NCI-H345 (cell line): ENCODE measurements at regions not wholly inside any gene's neighbourhood (a gene's known extent, or its start where the extent isn't known, plus 50 kb on each side); places are given as distances from the start of the nearest gene placed in this dataset.

ENCODE experiments used
- DNase-seq: peaks from one replicate; lab custom pipeline; 2025; lab: John Stamatoyannopoulos, UW

GRCh38 chr2:217231212-217231611 is 371.3 kb upstream of the TNP1 start:
- no peak for DNase-seq

GRCh38 chr2:217228732-217229131 is 368.9 kb upstream of the TNP1 start:
- DNase-seq, result no peak

- no peak for DNase-seq
Observed at GRCh38 chr2:217227794-217228193, 367.9 kb upstream of the TNP1 start.

- no peak for DNase-seq
Observed at GRCh38 chr2:217225596-217225995, 365.7 kb upstream of the TNP1 start.

GRCh38 chr2:217223222-217223930 is 363.5 kb upstream of the TNP1 start:
- no peak for DNase-seq

GRCh38 chr2:217222309-217222910 is 362.5 kb upstream of the TNP1 start:
- DNase-seq, result no peak

- DNase-seq, result no peak
Observed at GRCh38 chr2:217220228-217221013, 360.6 kb upstream of the TNP1 start.

GRCh38 chr2:217219164-217219520 is 359.3 kb upstream of the TNP1 start:
- DNase-seq, result no peak

GRCh38 chr2:217218269-217219163 is 358.7 kb upstream of the TNP1 start:
- DNase-seq, result no peak

GRCh38 chr2:217216982-217217381 is 357.1 kb upstream of the TNP1 start:
- no peak for DNase-seq

- DNase-seq, result no peak
Observed at GRCh38 chr2:217216316-217216715, 356.5 kb upstream of the TNP1 start.

- no peak for DNase-seq
Observed at GRCh38 chr2:217215877-217216276, 356.0 kb upstream of the TNP1 start.

GRCh38 chr2:217208867-217209266 is 349.0 kb upstream of the TNP1 start:
- no peak for DNase-seq

- DNase-seq, result no peak
Observed at GRCh38 chr2:217207699-217208010, 347.8 kb upstream of the TNP1 start.

GRCh38 chr2:217206907-217207698 is 347.2 kb upstream of the TNP1 start:
- no peak for DNase-seq

GRCh38 chr2:217206016-217206725 is 346.3 kb upstream of the TNP1 start:
- no peak for DNase-seq

- DNase-seq, result no peak
Observed at GRCh38 chr2:217204358-217204757, 344.5 kb upstream of the TNP1 start.

GRCh38 chr2:217203086-217203485 is 343.2 kb upstream of the TNP1 start:
- no peak for DNase-seq

GRCh38 chr2:217199255-217199630 is 339.4 kb upstream of the TNP1 start:
- no peak for DNase-seq

GRCh38 chr2:217195658-217196446 is 336.0 kb upstream of the TNP1 start:
- DNase-seq, result no peak
